ENCODE measurements at regions not wholly inside any gene's neighbourhood (a gene's known extent, or its start where the extent isn't known, plus 50 kb on each side); places are given as distances from the start of the nearest gene placed in this dataset.
"Not testable (repeated sequence)": the region's sequence is repeated elsewhere in the genome, so short reads cannot be mapped to it uniquely, and the experiment has no call there.

- DNase-seq (ENCODE audit: low read depth) = no peak
Observed at GRCh38 chr6:19599796-19600464, 237.2 kb upstream of the ID4 start.

GRCh38 chr6:19602434-19603013 is 234.6 kb upstream of the ID4 start:
- no peak for DNase-seq (ENCODE audit: low read depth)

DNA sequence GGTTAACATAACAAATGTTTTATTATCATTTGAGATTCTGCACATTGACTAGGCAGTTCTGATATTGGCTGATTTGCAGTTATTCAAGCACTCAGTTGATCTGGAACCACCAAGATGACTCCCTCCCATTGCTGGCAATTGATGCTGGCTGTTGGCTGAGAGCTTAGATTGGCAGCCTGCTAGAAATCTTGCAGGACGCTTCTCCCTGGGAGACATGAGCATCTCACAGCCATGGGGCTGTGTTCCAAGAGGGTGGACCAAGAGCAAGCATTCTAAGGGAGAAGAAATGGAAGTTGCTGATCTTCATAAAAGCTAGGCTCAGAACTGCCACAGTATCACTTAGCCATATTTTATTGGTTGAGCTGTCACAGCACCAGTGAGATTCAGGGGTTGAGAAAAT is 233.4 kb upstream of the ID4 start:
- no peak for DNase-seq (ENCODE audit: low read depth)

DNA sequence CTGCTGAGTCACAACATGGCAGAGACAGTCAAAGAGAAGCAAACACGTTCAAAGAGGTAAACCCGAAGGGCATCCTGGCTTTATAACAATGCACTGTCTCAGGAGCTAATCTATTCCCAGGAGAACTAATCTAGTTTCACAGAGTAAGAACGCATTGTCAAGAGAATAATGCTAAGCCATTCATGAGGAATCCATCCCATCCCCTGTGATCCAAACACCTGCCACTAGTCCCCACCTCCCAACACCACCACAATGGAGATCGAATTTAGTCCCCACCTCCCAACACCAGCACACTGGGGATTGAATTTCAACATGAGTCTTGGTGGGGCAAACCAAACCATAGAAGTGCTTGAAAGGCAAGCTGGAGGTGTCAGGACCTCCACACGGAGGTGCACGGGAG is 231.5 kb upstream of the ID4 start:
- no peak for DNase-seq (ENCODE audit: low read depth)

- no peak for DNase-seq (ENCODE audit: low read depth)
Observed at GRCh38 chr6:19608546-19608945, 228.6 kb upstream of the ID4 start.

DNA sequence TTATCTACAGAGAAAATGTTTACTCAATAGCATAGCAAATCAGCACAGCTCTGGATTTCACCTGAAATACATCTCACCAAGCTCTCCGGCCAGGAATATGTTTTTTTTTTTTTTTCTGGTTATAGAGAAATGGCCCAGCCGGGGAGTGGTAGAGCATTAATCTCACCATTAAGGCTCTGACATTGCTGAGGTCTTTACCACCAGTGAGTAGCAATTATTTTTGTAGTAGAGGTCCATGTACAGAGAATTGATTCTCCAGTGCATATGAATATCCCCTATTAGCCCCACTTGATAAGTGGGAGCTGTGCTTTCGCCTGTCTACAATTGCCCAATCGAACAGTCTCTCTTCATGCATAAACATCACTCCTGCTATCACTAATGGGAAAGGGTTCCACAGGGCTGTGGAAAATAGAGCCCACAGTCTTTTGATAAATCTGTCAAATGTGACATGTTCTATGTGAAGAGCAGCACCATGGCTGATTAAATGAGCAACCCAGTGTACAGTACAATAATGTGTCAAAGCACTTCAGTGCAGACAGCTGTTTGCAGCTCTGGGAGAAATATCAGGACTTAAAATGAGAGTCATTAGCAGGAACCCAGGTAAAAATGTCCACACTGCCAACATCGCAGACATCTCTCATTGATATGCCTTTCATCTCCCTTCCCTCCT is 227.1 kb upstream of the ID4 start:
- no peak for DNase-seq (ENCODE audit: low read depth)

DNA sequence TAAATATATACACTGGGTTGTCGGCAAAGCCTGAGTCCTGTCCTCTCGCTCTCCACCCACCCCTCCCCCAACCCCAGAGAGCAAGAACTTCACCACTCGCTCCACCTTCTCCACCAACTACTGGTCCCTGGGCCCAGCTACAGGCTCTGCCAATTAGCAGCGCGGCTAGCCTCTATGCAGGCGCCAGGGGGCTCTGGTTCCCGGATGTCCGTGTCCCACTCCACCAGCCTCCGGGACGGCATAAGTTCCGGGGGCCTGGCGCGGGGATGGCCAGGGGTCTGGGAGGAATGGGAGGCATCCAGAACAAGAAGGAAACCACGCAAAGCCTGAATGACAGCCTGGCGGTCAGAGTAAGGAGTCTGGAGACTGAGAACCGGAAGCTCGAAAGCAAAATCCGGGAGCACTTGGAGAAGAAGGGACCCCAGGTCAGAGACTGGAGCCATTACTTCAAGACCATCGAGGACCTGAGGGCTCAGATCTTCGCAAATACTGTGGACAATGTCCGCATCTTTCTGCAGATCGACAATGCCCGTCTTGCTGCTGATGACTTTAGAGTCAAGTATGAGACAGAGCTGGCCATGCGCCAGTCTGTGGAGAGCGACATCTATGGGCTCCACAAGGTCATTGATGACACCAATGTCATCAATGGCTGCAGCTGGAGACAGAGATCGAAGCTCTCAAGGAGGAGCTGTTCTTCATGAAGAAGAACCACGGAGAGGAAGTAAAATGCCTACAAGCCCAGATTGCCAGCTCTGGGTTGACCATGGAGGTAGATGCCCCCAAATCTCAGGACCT is 224.3 kb upstream of the ID4 start:
- not testable (repeated sequence) for DNase-seq (ENCODE audit: low read depth)

- no peak for DNase-seq (ENCODE audit: low read depth)
Observed at GRCh38 chr6:19613678-19614077, 223.5 kb upstream of the ID4 start.

DNA sequence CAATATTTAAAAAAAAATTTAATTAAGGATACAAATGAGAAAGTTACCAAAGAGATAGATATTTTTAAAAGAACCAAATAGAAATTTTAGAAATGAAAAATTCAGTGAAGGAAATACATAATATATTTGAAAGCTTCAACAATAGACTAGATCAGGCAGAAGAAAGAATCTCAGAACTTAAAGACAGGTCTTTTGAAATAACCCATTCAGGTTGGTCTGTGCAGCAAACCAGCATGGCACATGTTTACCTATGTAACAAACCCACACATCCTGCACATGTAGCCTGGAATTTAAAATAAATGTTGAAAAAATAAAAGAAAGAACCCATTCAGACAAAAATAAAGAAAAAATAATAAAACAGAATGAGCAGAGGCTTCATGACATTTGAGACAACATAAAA is 221.1 kb upstream of the ID4 start:
- DNase-seq (ENCODE audit: low read depth) = no peak

DNA sequence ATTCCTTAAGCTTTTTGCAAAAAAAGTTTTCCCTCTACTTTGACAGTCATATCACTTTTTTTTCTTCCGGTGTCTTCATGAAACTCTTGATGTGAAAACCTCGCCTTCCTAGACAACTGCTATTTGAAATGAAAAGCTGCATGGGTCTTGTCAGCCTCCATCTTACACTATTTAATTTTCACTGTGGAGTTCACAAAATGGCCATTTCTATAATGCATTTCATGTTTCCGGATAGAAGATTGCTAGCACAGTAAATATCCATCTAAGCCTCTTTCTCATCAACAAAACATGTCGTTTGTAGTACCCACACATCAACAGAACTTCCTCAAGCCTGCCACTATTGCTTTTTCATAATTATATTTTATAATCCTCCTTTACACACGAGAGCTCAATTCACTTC is 204.9 kb upstream of the ID4 start:
- no peak for DNase-seq (ENCODE audit: low read depth)

GRCh38 chr6:19632786-19633185 is 204.4 kb upstream of the ID4 start:
- no peak for DNase-seq (ENCODE audit: low read depth)

GRCh38 chr6:19635728-19636127 is 201.4 kb upstream of the ID4 start:
- no peak for DNase-seq (ENCODE audit: low read depth)

- no peak for DNase-seq (ENCODE audit: low read depth)
Observed at GRCh38 chr6:19637010-19637409, 200.2 kb upstream of the ID4 start.

DNA sequence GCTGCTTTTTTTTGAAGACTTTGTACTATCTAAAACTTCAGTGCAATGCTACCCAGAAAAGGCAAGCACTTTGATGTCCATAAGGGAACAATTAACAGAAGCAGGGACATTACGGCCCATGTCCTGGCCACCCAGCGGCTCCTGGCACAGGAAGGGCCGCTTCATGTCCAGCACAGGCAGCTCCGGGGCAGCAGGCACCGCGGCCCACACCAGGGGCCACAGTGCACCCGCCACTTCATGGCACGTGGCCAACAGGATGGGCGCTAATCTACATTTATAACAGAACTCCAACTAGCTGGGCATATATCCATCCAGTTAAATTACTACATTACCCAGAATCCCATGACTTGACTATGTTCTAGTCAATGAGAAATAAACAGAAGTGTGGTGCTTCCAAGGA is 198.2 kb upstream of the ID4 start:
- no peak for DNase-seq (ENCODE audit: low read depth)

DNA sequence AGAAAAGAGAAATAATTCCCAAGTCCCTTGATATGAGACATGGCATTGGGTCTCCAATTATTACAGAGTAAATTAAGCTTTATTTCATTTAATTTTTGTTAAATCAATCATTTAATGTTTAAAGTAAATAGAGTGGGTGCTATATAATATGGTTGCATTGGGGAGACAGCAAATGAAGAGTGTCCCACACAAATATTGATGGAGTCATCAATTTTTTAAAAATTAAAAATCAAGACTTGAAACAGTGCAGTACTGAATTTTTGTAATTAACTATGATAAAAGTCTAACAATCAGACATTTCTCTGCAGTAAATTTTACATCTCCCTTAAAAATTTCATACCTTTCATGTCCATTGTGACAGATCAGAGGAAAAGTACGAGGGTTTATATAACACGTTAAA is 193.9 kb upstream of the ID4 start:
- DNase-seq (ENCODE audit: low read depth) = no peak

DNA sequence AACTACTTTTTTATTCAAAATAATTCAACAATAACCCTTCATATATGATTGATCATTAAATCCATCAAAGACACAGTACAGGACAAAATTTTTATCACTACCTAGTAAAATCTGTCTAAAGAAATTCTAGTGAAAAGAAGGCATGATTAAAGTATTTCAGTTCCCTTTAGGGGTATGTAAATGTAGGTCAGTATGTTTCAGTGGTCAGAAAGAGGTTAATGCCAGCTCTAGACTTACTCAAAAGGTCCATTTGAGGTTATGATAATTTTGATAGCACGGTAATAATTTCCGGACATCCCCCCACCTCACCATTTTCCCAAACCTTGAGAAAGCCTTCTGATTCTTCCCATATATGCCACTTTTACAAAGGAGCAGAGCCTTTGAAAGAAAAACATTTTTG is 193.5 kb upstream of the ID4 start:
- DNase-seq (ENCODE audit: low read depth) = no peak

DNA sequence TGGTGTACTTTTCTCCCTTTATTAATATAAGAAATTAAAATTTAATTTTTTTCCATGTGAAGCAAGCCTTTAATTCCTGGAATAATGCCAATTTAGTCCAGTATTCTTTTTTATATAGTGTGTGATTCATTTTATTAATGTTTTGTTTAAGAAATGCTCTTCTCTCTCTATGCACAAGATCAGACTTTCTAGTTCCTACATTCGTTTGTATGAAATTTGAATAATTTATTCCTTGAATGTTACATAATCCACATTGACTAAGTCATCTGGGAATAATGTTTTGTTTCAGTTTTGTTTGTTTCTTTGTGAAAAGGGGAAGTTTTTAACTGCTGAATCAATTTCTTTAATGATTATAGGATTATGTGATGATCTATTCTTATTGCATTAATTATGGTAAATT is 181.4 kb upstream of the ID4 start:
- DNase-seq (ENCODE audit: low read depth) = no peak

DNA sequence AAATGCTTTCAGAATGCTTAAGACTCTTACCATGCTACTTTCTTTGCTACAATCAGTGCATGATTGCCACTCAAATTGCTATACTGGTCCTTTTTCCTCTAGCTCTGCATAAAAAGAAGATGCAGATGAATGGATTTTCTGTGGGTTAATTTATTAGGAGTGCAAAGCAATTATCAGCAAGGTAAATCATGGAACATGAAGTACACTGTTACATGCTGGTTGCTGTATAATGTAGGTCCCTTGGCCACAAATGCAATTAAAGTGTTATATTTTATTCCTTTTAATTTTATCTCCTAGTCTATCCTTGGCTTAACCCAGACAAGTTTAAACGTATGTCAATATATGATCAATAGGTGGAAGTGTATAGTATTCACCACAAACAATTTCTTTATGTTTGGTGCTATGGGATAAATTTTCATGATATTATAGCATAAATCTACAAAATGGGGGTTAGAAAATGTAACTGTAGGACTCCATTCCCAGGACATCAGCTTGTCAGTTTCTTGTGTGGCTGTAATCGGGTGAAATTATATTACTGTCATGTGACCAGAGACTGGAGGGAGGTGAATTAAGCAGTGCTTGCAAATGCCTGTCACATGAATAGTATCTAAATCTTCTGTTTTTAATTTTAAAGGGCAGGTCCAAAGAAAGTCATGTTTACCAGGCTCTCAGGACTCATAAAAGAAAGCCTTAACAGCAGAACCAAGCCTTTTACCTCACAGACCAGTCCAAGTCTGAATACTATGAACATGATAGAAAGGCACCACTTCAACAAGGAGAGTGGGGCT is 176.9 kb upstream of the ID4 start:
- no peak for DNase-seq (ENCODE audit: low read depth)

DNA sequence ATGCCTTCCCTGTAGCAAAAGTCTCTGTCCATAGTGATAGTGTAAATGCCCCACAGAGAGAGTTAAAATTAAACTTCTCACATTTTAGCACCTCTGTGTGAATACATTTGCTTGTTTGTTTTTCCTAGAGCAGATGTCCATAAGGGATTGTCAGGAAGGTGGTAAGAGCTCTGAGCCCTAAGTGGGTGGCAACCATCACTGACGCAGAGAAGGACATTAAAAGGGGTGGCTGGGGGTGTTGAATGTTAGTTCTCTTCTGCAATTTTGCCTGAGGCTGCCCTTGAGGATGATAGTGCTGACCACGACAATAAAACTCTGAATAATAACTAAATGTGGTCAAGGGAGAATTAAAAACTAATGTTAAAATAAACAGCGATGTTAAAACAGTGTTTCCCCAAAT is 174.3 kb upstream of the ID4 start:
- DNase-seq (ENCODE audit: low read depth) = no peak

DNA sequence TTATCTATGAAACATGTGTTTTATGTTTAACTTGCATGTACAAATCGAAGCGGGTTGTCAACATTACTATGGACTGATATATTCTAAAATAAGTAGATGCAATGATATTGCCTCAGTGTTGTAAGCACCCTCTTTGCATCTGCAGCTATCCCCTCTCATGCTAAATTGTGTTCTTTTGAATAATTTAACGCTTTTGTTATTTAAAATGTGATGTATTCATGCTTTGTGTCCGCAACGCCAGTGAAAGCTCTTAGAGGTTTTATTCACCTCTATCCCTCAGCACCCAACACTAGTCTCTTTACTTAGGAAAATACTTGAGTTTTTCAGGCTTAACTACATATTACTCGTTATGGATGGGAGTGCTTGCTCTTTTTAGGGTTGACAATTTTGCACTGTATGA is 173.7 kb upstream of the ID4 start:
- DNase-seq (ENCODE audit: low read depth) = no peak

- no peak for DNase-seq (ENCODE audit: low read depth)
Observed at GRCh38 chr6:19664050-19664449, 173.1 kb upstream of the ID4 start.

Measured in LHCN-M2 (cell line).